Progenitor cell of endocrine pancreas (in vitro differentiated cells): ENCODE measurements at regions not wholly inside any gene's neighbourhood (a gene's known extent, or its start where the extent isn't known, plus 50 kb on each side); places are given as distances from the start of the nearest gene placed in this dataset.
"Not testable (repeated sequence)": the region's sequence is repeated elsewhere in the genome, so short reads cannot be mapped to it uniquely, and the experiment has no call there.

Experiments used
- DNase-seq: peaks from one replicate; pipeline ENCODE4 v3.0.0; 2021; ENCODE audit warnings: low spot score; ENCODE audit not compliant: unreplicated experiment
- H3K27ac Mint-ChIP-seq: 2 replicates; pipeline ENCODE4 v1.8.0; 2021; ENCODE audit warnings: mild to moderate bottlenecking, moderate library complexity, mixed read lengths
- H3K27me3 Mint-ChIP-seq: 2 replicates; pipeline ENCODE4 v1.8.0; 2021; ENCODE audit warnings: mixed read lengths
- H3K36me3 Mint-ChIP-seq: 2 replicates; pipeline ENCODE4 v1.8.0; 2022; ENCODE audit warnings: mixed read lengths; ENCODE audit not compliant: insufficient read depth
- H3K4me1 Mint-ChIP-seq: 2 replicates; pipeline ENCODE4 v1.8.0; 2021; ENCODE audit warnings: low read depth, mixed read lengths
- H3K4me3 Mint-ChIP-seq: 2 replicates; pipeline ENCODE4 v1.8.0; 2021; ENCODE audit warnings: low read depth, mild to moderate bottlenecking, moderate library complexity, mixed read lengths
- H3K9me3 Mint-ChIP-seq: 2 replicates; pipeline ENCODE4 v1.8.0; 2021; ENCODE audit warnings: low read depth, mixed read lengths
- CTCF ChIP-seq: fragments of 200-600 bp; sonication (generic); IDR thresholded peaks from one replicate; pipeline ENCODE4 v1.5.0; 2021; ENCODE audit warnings: antibody characterized with exemption, mild to moderate bottlenecking; ENCODE audit not compliant: unreplicated experiment

GRCh38 chr6:40876336-40876735, 162.7 kb downstream of the UNC5CL start:
- peaks cover 4% of the 10 kb centered on the region for H3K9me3 Mint-ChIP-seq
- TF ChIP-seq CTCF = no peak
- H3K4me1 Mint-ChIP-seq = peaks cover under 1% of the 10 kb centered on the region
- no peak overlapping the region for H3K4me3 Mint-ChIP-seq
- H3K27ac Mint-ChIP-seq = no peak overlapping the region
- peaks cover 4% of the 10 kb centered on the region for H3K36me3 Mint-ChIP-seq
- peaks cover 17% of the 10 kb centered on the region for H3K27me3 Mint-ChIP-seq
- DNase-seq = no peak

DNA sequence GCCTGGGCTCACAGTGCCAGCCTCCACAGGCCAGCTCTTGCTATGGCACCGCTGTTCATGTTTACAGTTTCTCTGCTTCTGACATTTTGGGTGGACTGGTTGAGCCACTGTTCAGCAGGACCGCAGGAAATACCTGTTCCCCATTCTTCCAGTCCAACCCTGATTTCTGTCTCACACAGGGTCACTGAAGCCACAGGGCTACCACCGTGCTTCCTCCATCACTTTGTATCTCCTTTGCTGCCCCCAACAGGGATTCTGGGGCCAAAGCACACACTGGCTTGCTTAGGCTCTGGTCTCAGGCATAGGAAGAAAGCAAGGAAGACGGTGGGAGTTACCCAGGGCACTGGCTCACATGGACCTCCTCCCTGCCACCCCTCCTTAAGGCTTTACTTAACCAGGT, 164.5 kb downstream of the UNC5CL start:
- DNase-seq = no peak
- H3K36me3 Mint-ChIP-seq = peaks cover 4% of the 10 kb centered on the region
- peaks cover 17% of the 10 kb centered on the region for H3K27me3 Mint-ChIP-seq
- H3K4me3 Mint-ChIP-seq = no peak overlapping the region
- H3K27ac Mint-ChIP-seq = no peak overlapping the region
- TF ChIP-seq CTCF = no peak
- H3K9me3 Mint-ChIP-seq = peaks cover 4% of the 10 kb centered on the region
- H3K4me1 Mint-ChIP-seq = no peaks in the 10 kb centered on the region

DNA sequence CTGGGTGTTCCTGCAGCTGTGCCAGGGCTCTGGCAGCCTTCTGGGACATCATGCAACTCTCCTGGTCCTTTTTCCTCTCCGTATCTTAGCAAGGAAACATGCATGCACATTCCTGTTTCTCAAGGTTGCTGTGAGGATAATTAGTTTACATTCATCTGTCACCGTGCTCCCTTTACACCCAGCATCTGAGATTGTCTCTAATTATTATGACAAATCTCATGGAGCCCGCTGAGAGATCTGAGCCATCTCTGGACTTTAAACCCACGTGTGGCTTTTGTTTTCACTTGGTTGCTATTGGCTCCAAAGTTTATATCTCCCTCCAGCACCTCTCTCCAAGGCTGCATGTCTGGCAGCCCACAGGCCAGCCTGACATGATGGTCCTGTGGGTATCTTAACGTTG, 167.6 kb downstream of the UNC5CL start:
- H3K36me3 Mint-ChIP-seq = peaks cover 1% of the 10 kb centered on the region
- no peak overlapping the region for H3K4me3 Mint-ChIP-seq
- H3K27ac Mint-ChIP-seq = no peak overlapping the region
- DNase-seq = no peak
- TF ChIP-seq CTCF = no peak
- H3K9me3 Mint-ChIP-seq = no peaks in the 10 kb centered on the region
- H3K27me3 Mint-ChIP-seq = peaks cover 9% of the 10 kb centered on the region
- H3K4me1 Mint-ChIP-seq = peaks cover 11% of the 10 kb centered on the region

DNA sequence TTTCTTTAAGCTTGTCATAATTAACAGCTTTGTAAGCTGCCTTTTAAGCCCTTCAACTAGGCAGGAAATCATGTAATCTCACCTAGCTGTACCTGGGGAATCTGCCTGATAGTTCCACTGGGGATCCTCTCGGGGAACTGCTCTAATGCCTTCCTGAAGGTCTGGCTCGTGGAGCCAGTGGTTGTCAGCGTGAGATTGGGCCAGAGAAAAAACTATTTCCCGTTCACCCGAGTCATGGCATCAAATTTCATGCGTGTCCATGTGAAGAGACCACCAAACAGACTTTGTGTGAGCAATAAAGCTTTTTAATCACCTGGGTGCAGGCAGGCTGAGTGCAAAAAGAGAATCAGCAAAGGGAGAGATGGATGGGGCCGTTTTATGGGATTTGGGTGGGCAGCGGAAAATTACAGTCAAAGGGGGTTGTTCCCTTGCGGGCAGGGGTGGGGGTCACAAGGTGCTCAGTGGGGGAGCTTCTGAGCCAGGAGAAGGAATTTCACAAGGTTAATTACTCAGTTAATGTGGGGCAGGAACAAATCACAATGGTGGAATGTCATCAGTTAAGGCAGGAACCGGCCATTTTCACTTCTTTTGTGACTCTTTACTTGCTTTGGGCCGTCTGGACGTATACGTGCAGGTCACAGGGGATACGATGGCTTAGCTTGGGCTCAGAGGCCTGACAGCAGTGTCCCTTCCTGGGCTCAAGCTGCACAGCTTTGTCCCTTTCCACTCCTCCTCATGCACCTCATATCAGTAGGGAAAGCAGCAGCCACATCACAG, 170.7 kb downstream of the UNC5CL start:
- not testable (repeated sequence) for H3K36me3 Mint-ChIP-seq, H3K27me3 Mint-ChIP-seq, H3K9me3 Mint-ChIP-seq, H3K4me3 Mint-ChIP-seq, DNase-seq
- peaks cover 11% of the 10 kb centered on the region for H3K4me1 Mint-ChIP-seq
- H3K27ac Mint-ChIP-seq = peak overlapping the region; percentile 56

DNA sequence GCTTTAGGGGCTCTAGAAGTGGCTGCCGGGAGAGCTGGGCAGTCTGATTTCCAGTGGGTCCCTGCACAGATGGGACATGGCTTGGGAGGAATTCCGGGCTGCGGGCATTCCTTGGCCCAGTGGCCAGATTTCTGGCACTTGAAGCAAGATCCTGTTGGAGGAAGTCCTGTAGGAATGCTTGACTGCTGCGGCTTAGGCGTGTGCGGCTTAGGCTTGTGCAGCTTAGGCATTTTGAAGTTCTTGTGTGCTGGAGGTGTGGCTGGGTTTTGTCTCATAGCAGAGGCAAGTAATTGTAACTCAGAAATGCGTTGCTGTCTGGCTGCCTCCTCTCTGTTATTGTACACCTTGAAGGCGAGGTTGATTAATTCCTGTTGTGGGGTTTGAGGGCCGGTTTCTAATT, 171.5 kb downstream of the UNC5CL start:
- H3K27ac Mint-ChIP-seq = not testable (repeated sequence)

GRCh38 chr6:40865259-40865658, 173.8 kb downstream of the UNC5CL start:
- H3K4me1 Mint-ChIP-seq = peaks cover 11% of the 10 kb centered on the region
- not testable (repeated sequence) for H3K9me3 Mint-ChIP-seq, H3K36me3 Mint-ChIP-seq, DNase-seq, H3K4me3 Mint-ChIP-seq, H3K27ac Mint-ChIP-seq, H3K27me3 Mint-ChIP-seq

More for the DNA sequence above, 171.5 kb downstream of the UNC5CL start:
- DNase-seq, H3K27me3 Mint-ChIP-seq, H3K4me3 Mint-ChIP-seq, H3K36me3 Mint-ChIP-seq, H3K9me3 Mint-ChIP-seq: not testable (repeated sequence)
- peaks cover 11% of the 10 kb centered on the region for H3K4me1 Mint-ChIP-seq

DNA sequence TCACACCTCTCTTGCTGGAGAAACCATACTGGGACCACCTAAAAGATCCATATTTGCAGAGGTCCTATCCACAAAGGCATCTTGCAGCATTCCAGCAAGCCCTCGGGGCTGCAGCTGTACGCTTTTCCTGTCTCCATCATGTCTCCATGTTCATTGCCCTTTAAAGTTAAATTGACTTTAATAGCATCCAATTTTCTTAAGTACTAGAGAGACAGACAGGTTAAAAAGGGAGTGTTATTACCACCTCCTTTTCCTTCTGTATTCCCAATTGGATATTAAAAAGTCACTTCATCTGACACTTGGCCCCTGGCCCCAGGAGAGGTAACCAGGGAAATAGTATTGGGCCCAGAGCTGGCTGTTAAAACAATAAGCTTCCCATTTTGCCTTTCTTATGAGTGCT, 178.6 kb downstream of the UNC5CL start:
- H3K27me3 Mint-ChIP-seq = no peaks in the 10 kb centered on the region
- H3K27ac Mint-ChIP-seq = no peak overlapping the region
- H3K4me3 Mint-ChIP-seq = no peak overlapping the region
- TF ChIP-seq CTCF = no peak
- peaks cover 2% of the 10 kb centered on the region for H3K36me3 Mint-ChIP-seq
- DNase-seq = no peak
- H3K4me1 Mint-ChIP-seq = no peaks in the 10 kb centered on the region
- peaks cover 6% of the 10 kb centered on the region for H3K9me3 Mint-ChIP-seq
